ENCODE measurements at regions not wholly inside any gene's neighbourhood (a gene's known extent, or its start where the extent isn't known, plus 50 kb on each side); places are given as distances from the start of the nearest gene placed in this dataset.

DNA sequence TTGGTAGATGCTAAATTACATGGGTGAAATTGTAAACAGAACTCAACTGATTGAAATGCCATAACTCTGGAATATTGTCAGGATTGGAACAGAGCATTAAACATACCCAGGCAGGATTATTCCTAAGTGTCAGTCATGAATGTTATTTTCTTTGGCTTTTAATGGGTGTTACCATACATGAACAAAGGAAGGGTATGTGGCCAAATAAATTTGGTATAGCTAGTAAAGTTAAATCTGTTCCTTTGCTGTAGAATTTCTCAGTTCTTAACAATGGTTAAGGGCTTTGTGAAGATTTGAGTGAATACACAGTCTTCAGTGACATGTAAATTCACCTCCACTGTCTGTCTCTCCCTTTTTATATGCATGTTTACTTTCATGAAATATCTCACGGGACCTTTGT lies 679.5 kb upstream of the CDH8 start:
- no peak for DNase-seq (ENCODE audit: low read depth)
- no peak for TF ChIP-seq CTCF (IDR thresholded peaks at IDR 0.05; ENCODE audit: insufficient read depth, low read depth, low read length)
- H3K4me3 ChIP-seq (ENCODE audit: low read depth, low read length) = no peak overlapping the region

- no peak for DNase-seq (ENCODE audit: low read depth)
- no peak for TF ChIP-seq CTCF (IDR thresholded peaks at IDR 0.05; ENCODE audit: insufficient read depth, low read depth, low read length)
- no peak overlapping the region for H3K4me3 ChIP-seq (ENCODE audit: low read depth, low read length)
These were observed 676.3 kb upstream of the CDH8 start for GRCh38 chr16:62712566-62712965.

DNA sequence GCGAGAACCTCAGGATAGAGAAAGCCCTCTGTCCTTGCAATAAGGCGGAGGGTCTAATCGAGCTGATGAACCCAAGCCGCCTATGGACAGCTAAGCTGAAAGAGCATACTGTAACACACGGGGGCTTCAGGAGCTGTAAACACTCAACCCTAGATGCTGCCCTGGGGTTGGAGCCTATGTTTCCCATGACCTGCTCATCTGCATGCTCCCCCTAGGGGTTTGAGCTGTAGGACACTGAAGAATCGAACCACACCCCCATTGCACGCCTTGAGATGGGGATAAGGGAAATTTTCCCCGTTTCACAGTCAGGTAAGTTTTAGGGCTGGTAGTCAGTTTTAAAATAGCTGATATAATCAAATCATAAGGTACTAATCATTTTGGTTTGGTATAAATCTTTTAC lies 675.6 kb upstream of the CDH8 start:
- no peak overlapping the region for H3K4me3 ChIP-seq (ENCODE audit: low read depth, low read length)
- no peak for DNase-seq (ENCODE audit: low read depth)
- TF ChIP-seq CTCF (IDR thresholded peaks at IDR 0.05; ENCODE audit: insufficient read depth, low read depth, low read length) = no peak

- no peak for DNase-seq (ENCODE audit: low read depth)
- no peak overlapping the region for H3K4me3 ChIP-seq (ENCODE audit: low read depth, low read length)
- no peak for TF ChIP-seq CTCF (IDR thresholded peaks at IDR 0.05; ENCODE audit: insufficient read depth, low read depth, low read length)
These were observed 673.6 kb upstream of the CDH8 start for GRCh38 chr16:62709794-62710193.

- DNase-seq (ENCODE audit: low read depth) = no peak
- H3K4me3 ChIP-seq (ENCODE audit: low read depth, low read length) = no peak overlapping the region
- no peak for TF ChIP-seq CTCF (IDR thresholded peaks at IDR 0.05; ENCODE audit: insufficient read depth, low read depth, low read length)
These were observed 665.2 kb upstream of the CDH8 start for GRCh38 chr16:62701426-62701825.

DNA sequence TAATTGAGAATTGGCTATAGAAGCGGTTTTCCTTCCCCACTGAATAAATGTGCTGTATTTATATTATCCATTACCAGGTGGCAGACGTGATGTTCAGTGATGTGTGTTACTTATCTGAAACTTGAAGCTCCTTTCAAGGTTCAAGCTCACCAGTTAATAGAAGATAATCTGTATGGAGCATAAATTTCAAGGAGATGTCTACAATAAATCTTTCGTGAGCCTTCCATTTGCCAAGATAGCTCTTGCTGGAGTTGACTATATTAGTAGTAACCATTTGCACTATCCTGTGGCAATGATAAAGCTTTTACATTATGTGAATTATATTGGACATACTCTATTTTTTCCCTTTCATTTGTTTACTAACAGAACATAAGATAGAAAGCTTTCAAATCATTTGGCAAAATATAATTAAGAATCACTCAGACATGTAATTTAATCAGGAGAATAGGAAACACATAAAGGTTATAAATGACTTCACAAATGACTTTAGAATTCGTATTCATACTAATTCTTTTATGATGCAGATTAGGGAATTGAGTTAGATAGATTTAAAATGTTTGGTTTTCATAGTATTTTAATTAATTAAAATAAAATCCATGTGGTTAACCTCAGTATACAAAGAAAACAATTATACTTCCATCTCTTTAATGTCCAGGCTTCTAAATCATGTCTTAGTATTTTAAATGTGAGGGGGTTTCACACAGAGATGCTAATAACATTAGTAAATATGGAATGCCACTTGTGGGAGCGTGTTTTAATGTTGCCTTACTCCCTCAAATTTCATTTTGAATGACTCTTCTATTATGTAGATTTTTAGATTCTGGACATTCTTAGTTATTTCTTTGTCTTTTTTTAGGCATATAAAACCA lies 664.4 kb upstream of the CDH8 start:
- H3K4me3 ChIP-seq (ENCODE audit: low read depth, low read length) = no peak overlapping the region
- no peak for TF ChIP-seq CTCF (IDR thresholded peaks at IDR 0.05; ENCODE audit: insufficient read depth, low read depth, low read length)
- DNase-seq (ENCODE audit: low read depth) = no peak

GRCh38 chr16:62692685-62693084 lies 656.4 kb upstream of the CDH8 start:
- DNase-seq (ENCODE audit: low read depth) = no peak
- no peak for TF ChIP-seq CTCF (IDR thresholded peaks at IDR 0.05; ENCODE audit: insufficient read depth, low read depth, low read length)
- no peak overlapping the region for H3K4me3 ChIP-seq (ENCODE audit: low read depth, low read length)

Data from fibroblast of villous mesenchyme (primary cell).